ENCODE measurements at regions not wholly inside any gene's neighbourhood (a gene's known extent, or its start where the extent isn't known, plus 50 kb on each side); places are given as distances from the start of the nearest gene placed in this dataset.

DNA sequence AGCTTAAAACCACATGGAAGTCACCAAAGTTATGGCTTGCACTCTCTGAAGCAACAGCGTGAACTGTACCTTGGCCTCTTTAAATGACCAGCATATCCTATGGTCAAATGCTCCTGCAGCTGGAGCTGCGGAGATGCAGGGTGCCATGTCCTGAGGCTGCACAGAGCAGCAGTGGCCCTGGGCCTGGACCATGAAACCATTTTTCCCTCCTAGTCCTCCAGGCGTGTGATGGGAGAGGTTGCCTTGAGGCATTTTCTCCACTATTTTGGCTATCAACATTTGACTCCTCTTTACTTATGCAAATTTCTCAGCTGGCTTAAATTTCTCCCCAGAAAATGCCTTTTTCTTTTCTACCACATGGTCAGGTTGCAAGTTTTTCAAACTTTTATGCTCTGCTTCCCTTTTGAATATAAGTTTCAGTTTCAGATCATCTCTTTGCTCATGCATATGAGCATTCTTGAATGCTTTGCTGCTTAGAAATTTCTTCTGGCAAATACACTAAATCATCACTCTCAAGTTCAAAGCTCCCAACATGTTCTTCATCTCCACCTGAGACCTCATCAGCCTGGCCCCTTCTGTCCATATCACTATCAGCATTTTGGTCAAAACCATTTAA is 82.9 kb upstream of the TMEFF2 start:
- no peak for DNase-seq

DNA sequence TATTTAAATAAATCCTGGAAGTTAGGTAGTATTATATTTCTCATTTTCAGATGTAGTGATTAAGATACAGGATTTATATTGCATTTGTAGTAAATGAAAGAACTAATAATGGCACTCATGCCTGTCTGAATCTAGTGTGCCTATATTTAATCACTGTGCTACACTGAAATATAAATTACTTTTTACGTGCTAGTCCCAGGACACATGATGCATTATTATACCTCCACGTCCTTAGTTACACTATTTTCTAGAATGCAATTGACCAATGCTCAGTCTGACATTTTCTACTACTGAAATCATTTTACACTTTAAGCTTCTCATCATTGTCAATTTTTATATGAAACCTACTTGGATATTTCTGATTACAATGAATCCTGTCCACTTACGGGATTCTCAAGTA is 80.9 kb upstream of the TMEFF2 start:
- no peak for DNase-seq

GRCh38 chr2:192267484-192267883 is 72.8 kb upstream of the TMEFF2 start:
- peak; percentile 87 for DNase-seq

DNA sequence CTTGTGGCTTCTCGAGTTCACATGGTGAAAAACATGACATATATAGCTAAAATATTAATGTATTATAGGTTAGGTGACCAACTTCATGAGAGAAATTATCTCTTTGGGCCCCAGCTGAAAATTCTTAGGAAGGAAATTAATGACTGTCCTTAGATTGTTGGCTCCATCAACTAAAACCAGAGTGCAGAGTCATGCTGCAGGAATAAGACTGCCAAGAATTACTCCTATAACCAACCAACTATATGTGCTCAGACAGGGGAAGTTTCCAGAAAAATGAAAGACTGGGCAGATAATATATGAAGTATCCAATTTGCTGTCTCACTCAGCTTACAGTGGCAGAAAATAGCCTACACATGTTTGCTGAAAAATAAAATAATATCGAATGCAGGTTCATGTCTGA is 71.0 kb upstream of the TMEFF2 start:
- DNase-seq: peak; percentile 62

GRCh38 chr2:192254444-192254843 is 59.7 kb upstream of the TMEFF2 start:
- no peak for DNase-seq

GRCh38 chr2:192253692-192254091 is 59.0 kb upstream of the TMEFF2 start:
- DNase-seq: no peak

DNA sequence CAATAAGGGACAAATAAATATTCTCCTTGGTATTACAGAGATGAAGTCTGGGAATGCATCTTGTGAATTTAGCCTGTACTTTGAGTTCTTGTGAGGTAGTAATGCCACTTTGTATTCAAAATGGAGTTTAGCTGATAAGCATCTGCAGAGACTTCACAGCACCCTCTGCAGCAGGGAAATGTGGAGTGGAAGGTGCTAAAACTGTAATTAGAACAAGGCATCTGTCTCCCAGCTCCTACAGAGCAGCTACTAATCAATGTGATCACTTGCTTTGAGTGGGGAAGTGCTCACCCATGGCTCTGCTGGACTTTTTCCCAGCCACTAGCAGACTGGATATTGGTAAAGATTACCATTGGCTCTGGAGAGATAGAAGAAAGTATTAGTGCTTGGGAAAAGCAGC is 56.2 kb upstream of the TMEFF2 start:
- no peak for DNase-seq

- DNase-seq: no peak
Observed at GRCh38 chr2:192247456-192247855, 52.7 kb upstream of the TMEFF2 start.

DNA sequence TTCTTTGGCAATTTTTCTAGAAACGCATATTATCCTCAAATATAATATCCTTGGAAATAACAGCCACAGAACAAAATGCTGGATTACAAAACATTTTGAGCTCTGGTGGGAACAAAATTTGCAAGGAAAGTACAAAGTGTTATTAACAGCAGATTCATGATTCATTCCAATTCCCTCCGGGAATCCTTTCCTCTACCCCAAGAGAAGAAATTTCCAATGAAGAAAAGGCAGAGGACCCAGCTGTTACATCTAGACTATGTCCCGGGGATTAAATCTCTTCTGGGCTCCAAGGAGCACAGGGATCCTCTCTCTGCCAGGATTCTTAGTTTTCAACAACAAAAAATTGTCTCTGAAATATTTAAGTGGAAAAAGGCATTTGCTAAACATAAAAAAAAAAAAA is 51.6 kb upstream of the TMEFF2 start:
- no peak for DNase-seq

GRCh38 chr2:192245329-192245728 is 50.6 kb upstream of the TMEFF2 start:
- no peak for DNase-seq
